ENCODE measurements at regions not wholly inside any gene's neighbourhood (a gene's known extent, or its start where the extent isn't known, plus 50 kb on each side); places are given as distances from the start of the nearest gene placed in this dataset.

DNA sequence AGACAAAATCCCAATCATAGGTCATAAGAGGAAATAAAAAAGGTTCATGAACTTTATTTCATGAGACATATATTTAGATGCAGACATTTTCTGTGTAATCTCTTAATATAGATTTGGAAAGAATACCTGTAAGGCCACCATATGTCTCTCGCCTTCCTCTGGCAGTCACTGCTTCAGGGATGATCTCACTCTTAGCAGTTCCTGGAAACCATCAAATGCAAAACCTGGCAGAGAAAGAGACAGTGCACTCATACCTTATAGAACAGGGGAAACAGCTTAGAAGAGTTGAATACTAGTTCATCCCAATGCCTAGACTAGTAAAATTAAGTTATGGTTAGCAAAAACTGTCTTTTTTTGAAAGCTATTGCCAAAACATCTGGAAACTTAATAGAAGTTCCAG is 243.3 kb downstream of the GASK1B start:
- no peak for TF ChIP-seq SUZ12 (IDR thresholded peaks at IDR 0.05)
- ChIA-PET CTCF (no interaction called here), POLR2A (no interaction called here)
- DNase-seq (ENCODE audit: extremely low spot score) = no peak

GRCh38 chr4:157918036-157918832 is 254.6 kb downstream of the GASK1B start:
- TF ChIP-seq L3MBTL2 (conservative IDR thresholded peaks at IDR 0.05) (no peak), BHLHE40 (IDR thresholded peaks at IDR 0.05; ENCODE audit: borderline replicate concordance) (no peak), LEF1 (IDR thresholded peaks at IDR 0.05; ENCODE audit: borderline replicate concordance) (no peak), NFRKB (IDR thresholded peaks at IDR 0.05) (no peak), HDGF (IDR thresholded peaks at IDR 0.05; ENCODE audit: borderline replicate concordance) (no peak), FOXM1 (IDR thresholded peaks at IDR 0.05; ENCODE audit: borderline replicate concordance) (no peak), FOXA1 (IDR thresholded peaks at IDR 0.05) (no peak), ZNF384 (IDR thresholded peaks at IDR 0.05) (no peak), CTBP1 (IDR thresholded peaks at IDR 0.05; ENCODE audit: borderline replicate concordance) (no peak), ELF4 (IDR thresholded peaks at IDR 0.05) (no peak), FOXK2 (IDR thresholded peaks at IDR 0.05) (no peak), ARNT (IDR thresholded peaks at IDR 0.05) (no peak), SUZ12 (IDR thresholded peaks at IDR 0.05) (no peak), SP1 (IDR thresholded peaks at IDR 0.05) (no peak)
- no peak for DNase-seq (ENCODE audit: extremely low spot score)
- CTCF ChIA-PET = no interaction called here
- POLR2A ChIA-PET = no interaction called here

- DNase-seq (ENCODE audit: extremely low spot score) = no peak
- CTCF ChIA-PET = no interaction called here
- TF ChIP-seq HDGF (IDR thresholded peaks at IDR 0.05; ENCODE audit: borderline replicate concordance) = no peak
- TF ChIP-seq FOXA1 (IDR thresholded peaks at IDR 0.05) = no peak
- TF ChIP-seq ZNF384 (IDR thresholded peaks at IDR 0.05) = no peak
- TF ChIP-seq BHLHE40 (IDR thresholded peaks at IDR 0.05; ENCODE audit: borderline replicate concordance) = no peak
- no peak for TF ChIP-seq LEF1 (IDR thresholded peaks at IDR 0.05; ENCODE audit: borderline replicate concordance)
- POLR2A ChIA-PET = no interaction called here
Observed at GRCh38 chr4:157912212-157912611, 260.6 kb downstream of the GASK1B start.

GRCh38 chr4:157911662-157912061 is 261.2 kb downstream of the GASK1B start:
- no peak for DNase-seq (ENCODE audit: extremely low spot score)
- CTCF ChIA-PET = no interaction called here
- TF ChIP-seq, protein P1, sequence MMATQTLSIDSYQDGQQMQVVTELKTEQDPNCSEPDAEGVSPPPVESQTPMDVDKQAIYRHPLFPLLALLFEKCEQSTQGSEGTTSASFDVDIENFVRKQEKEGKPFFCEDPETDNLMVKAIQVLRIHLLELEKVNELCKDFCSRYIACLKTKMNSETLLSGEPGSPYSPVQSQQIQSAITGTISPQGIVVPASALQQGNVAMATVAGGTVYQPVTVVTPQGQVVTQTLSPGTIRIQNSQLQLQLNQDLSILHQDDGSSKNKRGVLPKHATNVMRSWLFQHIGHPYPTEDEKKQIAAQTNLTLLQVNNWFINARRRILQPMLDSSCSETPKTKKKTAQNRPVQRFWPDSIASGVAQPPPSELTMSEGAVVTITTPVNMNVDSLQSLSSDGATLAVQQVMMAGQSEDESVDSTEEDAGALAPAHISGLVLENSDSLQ (IDR thresholded peaks at IDR 0.05) = no peak
- TF ChIP-seq FOXM1 (IDR thresholded peaks at IDR 0.05; ENCODE audit: borderline replicate concordance) (no peak), FOXA1 (IDR thresholded peaks at IDR 0.05) (no peak), ZNF384 (IDR thresholded peaks at IDR 0.05) (no peak), BHLHE40 (IDR thresholded peaks at IDR 0.05; ENCODE audit: borderline replicate concordance) (no peak), NFRKB (IDR thresholded peaks at IDR 0.05) (no peak)
- POLR2A ChIA-PET = no interaction called here

DNA sequence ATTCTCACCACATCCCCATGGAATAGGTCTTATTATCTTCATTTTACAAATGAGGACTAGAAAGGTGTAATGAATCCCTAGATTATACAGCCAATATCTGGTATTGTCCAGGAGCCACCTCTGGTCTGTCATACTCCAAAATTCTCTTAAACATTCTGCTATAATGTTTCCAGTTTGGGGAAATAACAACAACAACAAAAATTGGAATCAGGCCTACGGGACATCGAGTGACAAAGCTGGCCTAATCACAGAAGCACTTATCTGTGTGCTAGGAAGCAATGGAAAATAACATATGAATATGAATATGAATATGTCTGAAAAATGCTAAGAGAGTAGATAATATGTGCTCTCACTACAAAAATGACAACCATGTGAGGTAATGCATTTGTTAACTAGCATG is 264.1 kb downstream of the GASK1B start:
- TF ChIP-seq FOXM1 (IDR thresholded peaks at IDR 0.05; ENCODE audit: borderline replicate concordance) (no peak), FOXK2 (IDR thresholded peaks at IDR 0.05) (no peak), HDGF (IDR thresholded peaks at IDR 0.05; ENCODE audit: borderline replicate concordance) (no peak), LEF1 (IDR thresholded peaks at IDR 0.05; ENCODE audit: borderline replicate concordance) (no peak)
- DNase-seq (ENCODE audit: extremely low spot score) = no peak
- CTCF ChIA-PET = no interaction called here
- POLR2A ChIA-PET = no interaction called here

GRCh38 chr4:157908031-157908430 is 264.8 kb downstream of the GASK1B start:
- CTCF ChIA-PET = no interaction called here

More at GRCh38 chr4:157908031-157908430, 264.8 kb downstream of the GASK1B start:
- POLR2A ChIA-PET = no interaction called here
- no peak for TF ChIP-seq FOXK2 (IDR thresholded peaks at IDR 0.05)
- TF ChIP-seq TARDBP (IDR thresholded peaks at IDR 0.05) = no peak
- TF ChIP-seq CTBP1 (IDR thresholded peaks at IDR 0.05; ENCODE audit: borderline replicate concordance) = no peak
- no peak for TF ChIP-seq FOXA1 (IDR thresholded peaks at IDR 0.05)
- no peak for TF ChIP-seq SUZ12 (IDR thresholded peaks at IDR 0.05)
- TF ChIP-seq NFRKB (IDR thresholded peaks at IDR 0.05) = no peak
- TF ChIP-seq LEF1 (IDR thresholded peaks at IDR 0.05; ENCODE audit: borderline replicate concordance) = no peak
- TF ChIP-seq, protein P1 (IDR thresholded peaks at IDR 0.05) = no peak
- no peak for TF ChIP-seq ZNF384 (IDR thresholded peaks at IDR 0.05)
- no peak for TF ChIP-seq ELF4 (IDR thresholded peaks at IDR 0.05)
- no peak for TF ChIP-seq HDGF (IDR thresholded peaks at IDR 0.05; ENCODE audit: borderline replicate concordance)
- TF ChIP-seq L3MBTL2 (conservative IDR thresholded peaks at IDR 0.05) = no peak
- no peak for TF ChIP-seq BHLHE40 (IDR thresholded peaks at IDR 0.05; ENCODE audit: borderline replicate concordance)
- TF ChIP-seq ARNT (IDR thresholded peaks at IDR 0.05) = no peak
- TF ChIP-seq FOXM1 (IDR thresholded peaks at IDR 0.05; ENCODE audit: borderline replicate concordance) = no peak
- no peak for TF ChIP-seq SP1 (IDR thresholded peaks at IDR 0.05)
- DNase-seq (ENCODE audit: extremely low spot score) = no peak
